Smooth muscle cell (in vitro differentiated cells): ENCODE measurements at regions not wholly inside any gene's neighbourhood (a gene's known extent, or its start where the extent isn't known, plus 50 kb on each side); places are given as distances from the start of the nearest gene placed in this dataset.

Source experiments
- DNase-seq: peaks from one replicate; lab custom pipeline; 2025; ENCODE audit not compliant: unreplicated experiment; lab: John Stamatoyannopoulos, UW
- H2AFZ ChIP-seq: fragments of 200-600 bp; sonication (generic); 2 replicates; pipeline ENCODE4 v1.6.0; 2016; ENCODE audit warnings: antibody characterized with exemption, low read depth, mild to moderate bottlenecking
- H3F3A ChIP-seq: fragments of 200-600 bp; sonication (generic); 2 replicates; pipeline ENCODE4 v1.6.0; 2017; ENCODE audit warnings: antibody characterized with exemption, low read depth
- H3K27ac ChIP-seq: fragments of 200-600 bp; sonication (generic); 2 replicates; pipeline ENCODE4 v1.5.1; 2016; ENCODE audit warnings: low read depth, mild to moderate bottlenecking
- H3K27me3 ChIP-seq: fragments of 200-600 bp; sonication (generic); 2 replicates; pipeline ENCODE4 v1.6.1; 2016; ENCODE audit warnings: low read depth, mild to moderate bottlenecking
- H3K36me3 ChIP-seq: fragments of 200-600 bp; sonication (generic); 2 replicates; pipeline ENCODE4 v1.5.1; 2016; ENCODE audit warnings: low read depth
- H3K4me1 ChIP-seq: fragments of 200-600 bp; sonication (generic); 2 replicates; pipeline ENCODE4 v1.5.1; 2016; ENCODE audit warnings: low read depth
- H3K4me2 ChIP-seq: fragments of 200-600 bp; sonication (generic); 2 replicates; pipeline ENCODE4 v1.6.0; 2016; ENCODE audit warnings: mild to moderate bottlenecking
- H3K4me3 ChIP-seq: fragments of 200-600 bp; sonication (generic); 2 replicates; pipeline ENCODE4 v1.5.1; 2016; ENCODE audit warnings: mild to moderate bottlenecking
- H3K79me2 ChIP-seq: fragments of 200-600 bp; sonication (generic); 2 replicates; pipeline ENCODE4 v1.6.0; 2016; ENCODE audit warnings: low read depth, mild to moderate bottlenecking
- H3K9ac ChIP-seq: fragments of 200-600 bp; sonication (generic); 2 replicates; pipeline ENCODE4 v1.6.0; 2016; ENCODE audit warnings: low read depth
- H3K9me3 ChIP-seq: fragments of 200-600 bp; sonication (generic); replicated peaks from 2 replicates; pipeline ENCODE4 v1.5.1; 2016; ENCODE audit warnings: low read depth
- H4K20me1 ChIP-seq: fragments of 200-600 bp; sonication (generic); 2 replicates; pipeline ENCODE4 v1.6.0; 2016; ENCODE audit warnings: low read depth
- CTCF ChIP-seq: fragments of 200-600 bp; sonication (generic); IDR thresholded peaks from 2 replicates; pipeline ENCODE4 v1.5.1; 2017; ENCODE audit warnings: borderline replicate concordance, mild to moderate bottlenecking, antibody characterized with exemption; ENCODE audit not compliant: insufficient read depth, poor library complexity, severe bottlenecking
- WGBS: methylation state at CpG from one replicate; pipeline ENCODE4 v1.1.7; 2016; ENCODE audit warnings: low lambda C conversion rate; 5-methylcytosine and 5-hydroxymethylcytosine counted together

GRCh38 chr3:13261104-13261830 lies 158.9 kb downstream of the NUP210 start:
- Histone ChIP-seq H3F3A (no peaks in the 10 kb centered on the region), H3K27me3 (no peaks in the 10 kb centered on the region), H3K9ac (no peak overlapping the region), H3K36me3 (no peaks in the 10 kb centered on the region), H3K4me2 (no peak overlapping the region), H3K4me1 (peaks cover 3% of the 10 kb centered on the region), H3K79me2 (no peaks in the 10 kb centered on the region), H3K4me3 (no peak overlapping the region), H2AFZ (no peak overlapping the region), H3K9me3 (no peaks in the 10 kb centered on the region), H3K27ac (no peak overlapping the region), H4K20me1 (peaks cover 6% of the 10 kb centered on the region)
- DNase-seq = no peak
- no peak for TF ChIP-seq CTCF
- WGBS = 94% methylated on average over 15 of the region's 15 CpGs

GRCh38 chr3:13260259-13261103 lies 159.6 kb downstream of the NUP210 start:
- no peak for TF ChIP-seq CTCF
- WGBS = 89% methylated on average over 15 of the region's 15 CpGs
- no peaks in the 10 kb centered on the region for H3K9me3 ChIP-seq

GRCh38 chr3:13259831-13260230 lies 160.3 kb downstream of the NUP210 start:
- Histone ChIP-seq H3K79me2 (no peaks in the 10 kb centered on the region), H3K4me1 (peaks cover 3% of the 10 kb centered on the region), H4K20me1 (peaks cover 6% of the 10 kb centered on the region), H3F3A (no peaks in the 10 kb centered on the region), H2AFZ (no peak overlapping the region), H3K27me3 (no peaks in the 10 kb centered on the region), H3K36me3 (no peaks in the 10 kb centered on the region), H3K4me3 (no peak overlapping the region), H3K4me2 (no peak overlapping the region), H3K9me3 (no peaks in the 10 kb centered on the region), H3K9ac (no peak overlapping the region), H3K27ac (no peak overlapping the region)
- WGBS = 71% methylated on average over 5 of the region's 5 CpGs
- TF ChIP-seq CTCF = no peak
- DNase-seq = no peak

More at GRCh38 chr3:13260259-13261103, 159.6 kb downstream of the NUP210 start:
- no peak for DNase-seq
- Histone ChIP-seq H3K27ac (no peak overlapping the region), H2AFZ (no peak overlapping the region), H4K20me1 (peaks cover 6% of the 10 kb centered on the region), H3K27me3 (no peaks in the 10 kb centered on the region), H3F3A (no peaks in the 10 kb centered on the region), H3K9ac (no peak overlapping the region), H3K4me2 (no peak overlapping the region), H3K79me2 (no peaks in the 10 kb centered on the region), H3K36me3 (no peaks in the 10 kb centered on the region), H3K4me3 (no peak overlapping the region), H3K4me1 (peaks cover 3% of the 10 kb centered on the region)
